Caco-2 (cell line): ENCODE measurements at regions not wholly inside any gene's neighbourhood (a gene's known extent, or its start where the extent isn't known, plus 50 kb on each side); places are given as distances from the start of the nearest gene placed in this dataset.

Experiments
- BruUV-seq: library from RNA; stranded (reverse); fragments of 400-500 nt; replicated peaks from 2 replicates; lab custom pipeline; 2021; lab: Mats Ljungman, UMichigan
- CTCF ChIA-PET: fragments of 300-600 bp; sonication (Branson Sonifier 250); formaldehyde crosslinking; loops from one replicate; lab custom pipeline; 2022; ENCODE audit warnings: antibody characterized with exemption; lab: Charles Lee
- POLR2A ChIA-PET: fragments of 300-600 bp; sonication (Branson Sonifier 250); formaldehyde crosslinking; loops from one replicate; lab custom pipeline; 2022; ENCODE audit warnings: antibody characterized with exemption; lab: Charles Lee
- DNase-seq, 2 experiments: peaks; one replicate each; pipeline versions ENCODE4 v3.0.0 to v3.0.0-alpha.2; 2020 to 2022
- H3K27me3 ChIP-seq: replicated peaks from 2 replicates; pipeline ENCODE4 v1.6.0; 2011; ENCODE audit warnings: low read length; ENCODE audit not compliant: control insufficient read depth, insufficient read depth
- H3K36me3 ChIP-seq: 2 replicates; pipeline ENCODE4 v1.5.1; 2011; ENCODE audit warnings: low read length; ENCODE audit not compliant: control insufficient read depth, insufficient read depth
- H3K4me1 ChIP-seq: fragments of 250-450 bp; sonication (Bioruptor Pico); 2 replicates; pipeline ENCODE4 v1.5.1; 2020; ENCODE audit warnings: mild to moderate bottlenecking
- H3K4me3 ChIP-seq: 2 replicates; pipeline ENCODE4 v1.5.1; 2011; ENCODE audit warnings: low read depth, mild to moderate bottlenecking, control low read depth, low read length
- H3K9me3 ChIP-seq: fragments of 250-450 bp; sonication (Bioruptor Pico); 2 replicates; pipeline ENCODE4 v1.5.1; 2020; ENCODE audit warnings: mild to moderate bottlenecking, moderate library complexity
- H3K27ac Mint-ChIP-seq: one replicate; pipeline ENCODE4 v1.8.0; 2022; ENCODE audit warnings: mixed read lengths; ENCODE audit not compliant: unreplicated experiment
- H3K27me3 Mint-ChIP-seq: one replicate; pipeline ENCODE4 v1.8.0; 2022; ENCODE audit warnings: mixed read lengths; ENCODE audit not compliant: insufficient read depth, unreplicated experiment
- H3K36me3 Mint-ChIP-seq: one replicate; pipeline ENCODE4 v1.8.0; 2022; ENCODE audit warnings: mild to moderate bottlenecking, mixed read lengths; ENCODE audit not compliant: insufficient read depth, unreplicated experiment
- H3K4me1 Mint-ChIP-seq: one replicate; pipeline ENCODE4 v1.8.0; 2022; ENCODE audit warnings: low read depth, mixed read lengths; ENCODE audit not compliant: unreplicated experiment
- H3K4me3 Mint-ChIP-seq: one replicate; pipeline ENCODE4 v1.8.0; 2022; ENCODE audit warnings: mild to moderate bottlenecking, moderate library complexity, mixed read lengths; ENCODE audit not compliant: unreplicated experiment
- H3K9me3 Mint-ChIP-seq: one replicate; pipeline ENCODE4 v1.8.0; 2022; ENCODE audit warnings: mixed read lengths; ENCODE audit not compliant: unreplicated experiment
- intact Hi-C: fragments of 100-400 bp; cut with micrococcal nuclease; formaldehyde crosslinking; loops from one replicate; pipeline ENCODE4 v1.10.0; 2022; ENCODE audit not compliant: unreplicated experiment
- TF ChIP-seq, protein P1 (sequence below), 2 experiments: fragments of 200-600 bp in 1 of 2; IDR thresholded peaks; 1 replicate in 1 of 2; 2 replicates in 1 of 2; pipeline versions ENCODE4 v1.5.1 to v1.8.0; 2011 to 2022; ENCODE audit warnings: antibody characterized with exemption in 1 of 2, control low read depth in 1 of 2, inconsistent platforms in 1 of 2, low read depth in 1 of 2, low read length in 1 of 2, mild to moderate bottlenecking in 1 of 2, moderate library complexity in 1 of 2; ENCODE audit not compliant: insufficient read depth in 1 of 2, severe bottlenecking in 1 of 2, unreplicated experiment in 1 of 2

DNA sequence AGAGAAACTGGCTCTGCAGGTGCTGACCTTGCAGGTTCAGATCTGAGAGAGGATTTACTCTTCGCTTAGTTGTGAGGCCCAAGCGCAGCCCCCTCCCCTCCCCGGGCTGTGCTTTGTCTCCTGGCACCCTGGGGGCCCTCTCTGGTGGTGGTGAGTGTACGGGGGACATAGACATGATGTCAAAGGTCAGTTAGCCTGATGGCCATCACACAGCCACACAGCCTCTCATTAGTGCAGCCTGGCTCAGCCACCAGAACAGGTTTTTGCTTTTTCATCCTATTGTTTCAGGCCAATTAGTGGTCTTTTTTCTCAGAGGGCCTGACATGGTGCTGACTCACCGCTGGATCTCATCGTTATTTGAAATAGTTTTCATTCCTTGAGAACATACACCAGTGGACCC is 437.9 kb downstream of the AACS start:
- POLR2A ChIA-PET = no interaction called here

DNA sequence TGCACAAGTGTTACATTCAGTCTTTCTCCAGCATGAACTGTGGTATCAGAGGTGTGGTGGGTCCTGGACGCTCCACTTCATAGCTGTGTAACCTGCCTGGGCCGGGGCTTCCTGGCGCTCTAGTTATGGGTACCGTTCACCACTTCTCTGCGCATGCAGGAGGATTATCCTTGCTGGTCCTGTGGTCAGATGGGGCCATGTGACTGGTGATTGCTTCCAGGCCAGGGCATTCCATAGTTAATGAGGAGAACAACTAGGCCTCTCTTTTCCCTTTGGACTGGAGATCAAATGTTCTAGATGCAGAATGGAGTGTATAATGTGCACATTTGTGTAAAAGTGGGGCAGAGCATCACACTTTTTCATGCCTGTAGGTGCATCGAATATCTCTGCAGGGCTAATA is 444.0 kb downstream of the AACS start:
- ChIA-PET POLR2A (no interaction called here), CTCF (no interaction called here)
- DNase-seq = no peak
- no peaks in the 10 kb centered on the region for H3K27me3 ChIP-seq
- Mint-ChIP-seq H3K36me3 (no peaks in the 10 kb centered on the region), H3K4me1 (no peaks in the 10 kb centered on the region), H3K4me3 (no peak overlapping the region), H3K9me3 (no peaks in the 10 kb centered on the region), H3K27ac (no peak overlapping the region), H3K27me3 (peaks cover 10% of the 10 kb centered on the region)
- TF ChIP-seq, protein P1, sequence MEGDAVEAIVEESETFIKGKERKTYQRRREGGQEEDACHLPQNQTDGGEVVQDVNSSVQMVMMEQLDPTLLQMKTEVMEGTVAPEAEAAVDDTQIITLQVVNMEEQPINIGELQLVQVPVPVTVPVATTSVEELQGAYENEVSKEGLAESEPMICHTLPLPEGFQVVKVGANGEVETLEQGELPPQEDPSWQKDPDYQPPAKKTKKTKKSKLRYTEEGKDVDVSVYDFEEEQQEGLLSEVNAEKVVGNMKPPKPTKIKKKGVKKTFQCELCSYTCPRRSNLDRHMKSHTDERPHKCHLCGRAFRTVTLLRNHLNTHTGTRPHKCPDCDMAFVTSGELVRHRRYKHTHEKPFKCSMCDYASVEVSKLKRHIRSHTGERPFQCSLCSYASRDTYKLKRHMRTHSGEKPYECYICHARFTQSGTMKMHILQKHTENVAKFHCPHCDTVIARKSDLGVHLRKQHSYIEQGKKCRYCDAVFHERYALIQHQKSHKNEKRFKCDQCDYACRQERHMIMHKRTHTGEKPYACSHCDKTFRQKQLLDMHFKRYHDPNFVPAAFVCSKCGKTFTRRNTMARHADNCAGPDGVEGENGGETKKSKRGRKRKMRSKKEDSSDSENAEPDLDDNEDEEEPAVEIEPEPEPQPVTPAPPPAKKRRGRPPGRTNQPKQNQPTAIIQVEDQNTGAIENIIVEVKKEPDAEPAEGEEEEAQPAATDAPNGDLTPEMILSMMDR (IDR thresholded peaks at IDR 0.05; ENCODE audit: insufficient read depth in 1 of 2, low read depth in 1 of 2, low read length in 1 of 2, severe bottlenecking in 1 of 2, unreplicated experiment in 1 of 2) = no peak
- H3K4me3 ChIP-seq = no peak overlapping the region
- H3K4me1 ChIP-seq = no peaks in the 10 kb centered on the region
- no peaks in the 10 kb centered on the region for H3K36me3 ChIP-seq
- H3K9me3 ChIP-seq = no peaks in the 10 kb centered on the region
- intact Hi-C loops = no loop called here
- no TSS peak for BruUV-seq

More for the DNA sequence above, 437.9 kb downstream of the AACS start:
- no peak overlapping the region for H3K27ac Mint-ChIP-seq
- intact Hi-C loops = no loop called here
- H3K9me3 Mint-ChIP-seq = no peaks in the 10 kb centered on the region
- Histone ChIP-seq H3K27me3 (no peaks in the 10 kb centered on the region), H3K36me3 (no peaks in the 10 kb centered on the region), H3K4me3 (no peak overlapping the region), H3K4me1 (no peaks in the 10 kb centered on the region), H3K9me3 (no peaks in the 10 kb centered on the region)
- no peaks in the 10 kb centered on the region for H3K36me3 Mint-ChIP-seq
- H3K4me3 Mint-ChIP-seq = no peak overlapping the region
- peak in 1 of 2 experiments; percentile 41 for DNase-seq
- peaks cover 4% of the 10 kb centered on the region for H3K27me3 Mint-ChIP-seq
- TF ChIP-seq, protein P1 (IDR thresholded peaks at IDR 0.05; ENCODE audit: insufficient read depth in 1 of 2, low read depth in 1 of 2, low read length in 1 of 2, severe bottlenecking in 1 of 2, unreplicated experiment in 1 of 2) = no peak
- no TSS peak for BruUV-seq
- no peaks in the 10 kb centered on the region for H3K4me1 Mint-ChIP-seq
- CTCF ChIA-PET = no interaction called here

DNA sequence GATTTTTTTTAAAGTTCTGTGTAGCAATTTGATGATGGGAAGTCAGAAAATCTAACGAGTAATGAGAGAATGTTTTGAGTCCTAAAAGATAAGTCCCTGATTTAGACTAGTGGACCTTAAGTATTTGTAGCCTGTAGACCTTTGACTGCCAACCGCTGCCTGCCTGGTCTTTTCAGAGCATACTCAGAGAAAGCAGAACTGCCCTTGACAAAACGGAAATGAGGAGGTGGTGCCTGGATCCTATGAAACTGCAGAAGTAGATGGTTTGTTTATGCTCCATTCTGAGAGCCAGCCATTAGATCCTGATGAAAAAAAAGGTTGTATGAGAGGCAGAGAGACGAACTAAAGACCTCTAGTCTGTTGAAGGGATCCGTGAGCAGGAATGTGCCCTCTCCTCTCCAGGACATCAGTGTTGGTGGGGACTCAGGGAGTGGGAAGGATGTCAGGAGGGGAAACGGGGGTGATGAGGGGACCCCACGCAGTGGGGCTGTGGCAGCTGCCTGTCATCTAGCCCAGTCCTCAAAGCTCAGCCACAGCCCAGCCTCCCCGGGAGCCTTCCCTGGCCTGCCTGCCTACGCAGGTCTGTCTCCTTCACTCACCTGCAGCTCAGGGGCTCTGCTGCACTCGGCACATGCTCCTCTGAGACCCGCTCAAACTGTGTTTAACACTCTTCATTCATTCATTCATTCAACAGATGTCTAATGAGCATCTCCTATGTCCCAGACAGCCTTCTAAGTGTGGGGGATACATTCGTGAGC is 447.5 kb downstream of the AACS start:
- POLR2A ChIA-PET = no interaction called here
- BruUV-seq = no TSS peak
- no peaks in the 10 kb centered on the region for H3K27me3 ChIP-seq

More for the DNA sequence above, 447.5 kb downstream of the AACS start:
- TF ChIP-seq, protein P1 (IDR thresholded peaks at IDR 0.05; ENCODE audit: insufficient read depth in 1 of 2, low read depth in 1 of 2, low read length in 1 of 2, severe bottlenecking in 1 of 2, unreplicated experiment in 1 of 2) = no peak
- Histone ChIP-seq H3K4me3 (no peak overlapping the region), H3K4me1 (no peaks in the 10 kb centered on the region), H3K36me3 (no peaks in the 10 kb centered on the region), H3K9me3 (no peaks in the 10 kb centered on the region)
- Mint-ChIP-seq H3K4me1 (no peaks in the 10 kb centered on the region), H3K4me3 (no peak overlapping the region), H3K9me3 (no peaks in the 10 kb centered on the region), H3K27me3 (peaks cover 6% of the 10 kb centered on the region), H3K27ac (no peak overlapping the region), H3K36me3 (no peaks in the 10 kb centered on the region)
- CTCF ChIA-PET = no interaction called here
- no peak for DNase-seq
- intact Hi-C loops = no loop called here
